MG63 (cell line): ENCODE measurements at regions not wholly inside any gene's neighbourhood (a gene's known extent, or its start where the extent isn't known, plus 50 kb on each side); places are given as distances from the start of the nearest gene placed in this dataset.
"Not testable (repeated sequence)": the region's sequence is repeated elsewhere in the genome, so short reads cannot be mapped to it uniquely, and the experiment has no call there.

Experiments
- DNase-seq: peaks from one replicate; pipeline ENCODE4 v3.0.0-alpha.2; 2020
- H3K27me3 ChIP-seq: fragments of 250-450 bp; sonication (Bioruptor Pico); 2 replicates; pipeline ENCODE4 v1.5.1; 2020; ENCODE audit warnings: mild to moderate bottlenecking, moderate library complexity
- H3K36me3 ChIP-seq: fragments of 250-450 bp; sonication (Bioruptor Pico); 2 replicates; pipeline ENCODE4 v1.5.1; 2020; ENCODE audit warnings: mild to moderate bottlenecking, moderate library complexity
- H3K4me3 ChIP-seq: fragments of 250-450 bp; sonication (Bioruptor Pico); 2 replicates; pipeline ENCODE4 v1.5.1; 2020; ENCODE audit warnings: mild to moderate bottlenecking, moderate library complexity
- H3K9me3 ChIP-seq: fragments of 250-450 bp; sonication (Bioruptor Pico); 2 replicates; pipeline ENCODE4 v1.5.1; 2020; ENCODE audit warnings: mild to moderate bottlenecking, moderate library complexity

GRCh38 chr13:111666164-111666776, 345.8 kb downstream of the TEX29 start:
- Histone ChIP-seq H3K27me3 (no peaks in the 10 kb centered on the region), H3K36me3 (no peaks in the 10 kb centered on the region), H3K4me3 (no peak overlapping the region), H3K9me3 (no peaks in the 10 kb centered on the region)
- DNase-seq: no peak

GRCh38 chr13:111667757-111668156, 347.3 kb downstream of the TEX29 start:
- H3K9me3 ChIP-seq: no peaks in the 10 kb centered on the region
- no peak overlapping the region for H3K4me3 ChIP-seq
- H3K27me3 ChIP-seq: no peaks in the 10 kb centered on the region
- DNase-seq: no peak
- no peaks in the 10 kb centered on the region for H3K36me3 ChIP-seq

- no peaks in the 10 kb centered on the region for H3K36me3 ChIP-seq
- no peak overlapping the region for H3K4me3 ChIP-seq
- no peaks in the 10 kb centered on the region for H3K27me3 ChIP-seq
- DNase-seq: no peak
- H3K9me3 ChIP-seq: no peaks in the 10 kb centered on the region
Measured at GRCh38 chr13:111668451-111668850, 348.0 kb downstream of the TEX29 start.

- DNase-seq, H3K9me3 ChIP-seq, H3K4me3 ChIP-seq: not testable (repeated sequence)
Measured at GRCh38 chr13:111672198-111672597, 351.8 kb downstream of the TEX29 start.

GRCh38 chr13:111678120-111678882, 357.9 kb downstream of the TEX29 start:
- not testable (repeated sequence) for DNase-seq, H3K36me3 ChIP-seq, H3K4me3 ChIP-seq, H3K9me3 ChIP-seq, H3K27me3 ChIP-seq

More at GRCh38 chr13:111672198-111672597, 351.8 kb downstream of the TEX29 start:
- H3K36me3 ChIP-seq, H3K27me3 ChIP-seq: not testable (repeated sequence)

- H3K36me3 ChIP-seq, H3K4me3 ChIP-seq, H3K27me3 ChIP-seq, DNase-seq, H3K9me3 ChIP-seq: not testable (repeated sequence)
Measured at GRCh38 chr13:111679645-111680044, 359.2 kb downstream of the TEX29 start.

GRCh38 chr13:111680100-111680499, 359.7 kb downstream of the TEX29 start:
- not testable (repeated sequence) for H3K4me3 ChIP-seq, H3K27me3 ChIP-seq, DNase-seq, H3K9me3 ChIP-seq, H3K36me3 ChIP-seq

GRCh38 chr13:111692028-111692427, 371.6 kb downstream of the TEX29 start:
- H3K36me3 ChIP-seq, H3K27me3 ChIP-seq, H3K4me3 ChIP-seq, H3K9me3 ChIP-seq, DNase-seq: not testable (repeated sequence)

GRCh38 chr13:111696121-111696520, 370.8 kb upstream of the SOX1 start:
- not testable (repeated sequence) for H3K27me3 ChIP-seq, DNase-seq, H3K36me3 ChIP-seq, H3K4me3 ChIP-seq, H3K9me3 ChIP-seq

GRCh38 chr13:111702059-111702458, 364.9 kb upstream of the SOX1 start:
- not testable (repeated sequence) for H3K27me3 ChIP-seq, H3K9me3 ChIP-seq, H3K4me3 ChIP-seq, H3K36me3 ChIP-seq, DNase-seq
